H9 (cell line): ENCODE measurements at regions not wholly inside any gene's neighbourhood (a gene's known extent, or its start where the extent isn't known, plus 50 kb on each side); places are given as distances from the start of the nearest gene placed in this dataset.

ENCODE experiments used
- DNase-seq: peaks from one replicate; pipeline ENCODE4 v3.0.0-alpha.2; 2017
- H2AFZ ChIP-seq: one replicate; pipeline ENCODE4 v1.6.1; 2013; ENCODE audit warnings: mild to moderate bottlenecking, low read length, control low read depth, moderate library complexity
- H2AK5ac ChIP-seq: 2 replicates; pipeline ENCODE4 v1.6.1; 2013; ENCODE audit warnings: low read length, control low read depth, mixed read lengths; ENCODE audit not compliant: insufficient read length
- H2BK120ac ChIP-seq: one replicate; pipeline ENCODE4 v1.6.1; 2013; ENCODE audit warnings: low read depth, mild to moderate bottlenecking, low read length, control low read depth, inconsistent platforms; ENCODE audit not compliant: poor library complexity, severe bottlenecking
- H2BK12ac ChIP-seq: 2 replicates; pipeline ENCODE4 v1.6.1; 2013; ENCODE audit warnings: low read length, control low read depth, mixed read lengths, low read depth; ENCODE audit not compliant: insufficient read length
- H2BK15ac ChIP-seq: 2 replicates; pipeline ENCODE4 v1.6.1; 2013; ENCODE audit warnings: low read depth, low read length, control low read depth
- H2BK20ac ChIP-seq: one replicate; pipeline ENCODE4 v1.6.1; 2013; ENCODE audit warnings: low read depth, mild to moderate bottlenecking, low read length, control low read depth, inconsistent platforms; ENCODE audit not compliant: poor library complexity, severe bottlenecking
- H2BK5ac ChIP-seq: 2 replicates; pipeline ENCODE4 v1.6.1; 2013; ENCODE audit warnings: low read length, control low read depth, mixed read lengths; ENCODE audit not compliant: insufficient read length
- H3K14ac ChIP-seq: 2 replicates; pipeline ENCODE4 v1.6.1; 2013; ENCODE audit warnings: low read length, control low read depth; ENCODE audit not compliant: insufficient read depth
- H3K18ac ChIP-seq: 2 replicates; pipeline ENCODE4 v1.6.1; 2013; ENCODE audit warnings: low read depth, mild to moderate bottlenecking, mixed read lengths, low read length, control low read depth; ENCODE audit not compliant: insufficient read length
- H3K23ac ChIP-seq: 2 replicates; pipeline ENCODE4 v1.6.1; 2013; ENCODE audit warnings: low read length, control low read depth, mixed read lengths, low read depth; ENCODE audit not compliant: insufficient read length
- H3K23me2 ChIP-seq: 2 replicates; pipeline ENCODE4 v1.6.1; 2013; ENCODE audit warnings: low read depth, mild to moderate bottlenecking, mixed read lengths, low read length, control low read depth; ENCODE audit not compliant: insufficient read length, poor library complexity, severe bottlenecking
- H3K27ac ChIP-seq: 2 replicates; pipeline ENCODE4 v1.5.1; 2013; ENCODE audit warnings: low read length, control low read depth, mixed read lengths, low read depth; ENCODE audit not compliant: insufficient read length
- H3K27me3 ChIP-seq: 2 replicates; pipeline ENCODE4 v1.6.1; 2013; ENCODE audit warnings: low read length, control low read depth, inconsistent platforms; ENCODE audit not compliant: insufficient read depth
- H3K4ac ChIP-seq: 2 replicates; pipeline ENCODE4 v1.6.1; 2013; ENCODE audit warnings: low read depth, mild to moderate bottlenecking, control low read depth, inconsistent platforms, low read length, moderate library complexity
- H3K4me1 ChIP-seq: 2 replicates; pipeline ENCODE4 v1.6.1; 2013; ENCODE audit warnings: low read length, control low read depth, inconsistent platforms; ENCODE audit not compliant: insufficient read depth
- H3K4me2 ChIP-seq: 2 replicates; pipeline ENCODE4 v1.6.1; 2013; ENCODE audit warnings: low read length, control low read depth, mixed read lengths; ENCODE audit not compliant: insufficient read length, insufficient read depth
- H3K56ac ChIP-seq: 2 replicates; pipeline ENCODE4 v1.6.1; 2013; ENCODE audit warnings: low read depth, mild to moderate bottlenecking, mixed read lengths, low read length, control low read depth; ENCODE audit not compliant: insufficient read length
- H3K79me1 ChIP-seq: 2 replicates; pipeline ENCODE4 v1.6.1; 2013; ENCODE audit warnings: low read depth, mild to moderate bottlenecking, moderate library complexity, low read length, control low read depth, inconsistent platforms; ENCODE audit not compliant: insufficient read depth, poor library complexity, severe bottlenecking
- H3K79me2 ChIP-seq: 2 replicates; pipeline ENCODE4 v1.6.1; 2013; ENCODE audit warnings: low read length, control low read depth, inconsistent platforms; ENCODE audit not compliant: insufficient read depth
- H3K9ac ChIP-seq: 2 replicates; pipeline ENCODE4 v1.6.1; 2013; ENCODE audit warnings: low read length, control low read depth, mixed read lengths; ENCODE audit not compliant: insufficient read length; ENCODE audit errors: extremely low read depth
- H3K9me3 ChIP-seq: one replicate; pipeline ENCODE4 v1.6.1; 2013; ENCODE audit warnings: low read depth, low read length, inconsistent platforms; ENCODE audit not compliant: control insufficient read depth
- H3T11ph ChIP-seq: one replicate; pipeline ENCODE4 v1.6.1; 2013; ENCODE audit warnings: mild to moderate bottlenecking, low read length, control low read depth, inconsistent platforms
- H4K20me1 ChIP-seq: one replicate; pipeline ENCODE4 v1.6.1; 2013; ENCODE audit not compliant: control insufficient read depth, insufficient read length, insufficient read depth
- H4K5ac ChIP-seq: 2 replicates; pipeline ENCODE4 v1.6.1; 2013; ENCODE audit warnings: low read depth, mild to moderate bottlenecking, mixed read lengths, low read length, control low read depth; ENCODE audit not compliant: insufficient read length
- H4K8ac ChIP-seq: replicated peaks from 2 replicates; pipeline ENCODE4 v1.6.1; 2013; ENCODE audit warnings: low read length, control low read depth, mixed read lengths, low read depth; ENCODE audit not compliant: insufficient read length
- H4K91ac ChIP-seq: 2 replicates; pipeline ENCODE4 v1.6.1; 2013; ENCODE audit warnings: low read depth, mild to moderate bottlenecking, moderate library complexity, mixed read lengths, low read length, control low read depth; ENCODE audit not compliant: insufficient read length
- H3K27ac Mint-ChIP-seq, 3 experiments: 2 replicates in 2 of 3; 3 replicates in 1 of 3; pipeline ENCODE4 v1.8.0; 2020 to 2021; ENCODE audit warnings: mixed read lengths in 3 of 3, mild to moderate bottlenecking in 1 of 3, moderate library complexity in 1 of 3
- H3K27me3 Mint-ChIP-seq: 2 replicates; pipeline ENCODE4 v1.8.0; 2021; ENCODE audit warnings: low read depth, mild to moderate bottlenecking, moderate library complexity, mixed read lengths
- H3K36me3 Mint-ChIP-seq, 3 experiments: 2 replicates in 2 of 3; 3 replicates in 1 of 3; pipeline ENCODE4 v1.8.0; 2020 to 2021; ENCODE audit warnings: low read depth in 3 of 3, mixed read lengths in 3 of 3; ENCODE audit not compliant: insufficient read depth in 1 of 3
- H3K4me1 Mint-ChIP-seq, 2 experiments: 2 replicates each; pipeline ENCODE4 v1.8.0; 2020; ENCODE audit warnings: mixed read lengths in 2 of 2
- H3K4me3 Mint-ChIP-seq, 2 experiments: 2 replicates in 1 of 2; 3 replicates in 1 of 2; pipeline ENCODE4 v1.8.0; 2020 to 2021; ENCODE audit warnings: mild to moderate bottlenecking in 2 of 2, mixed read lengths in 2 of 2, moderate library complexity in 1 of 2
- H3K9me3 Mint-ChIP-seq, 2 experiments: 2 replicates in 1 of 2; 3 replicates in 1 of 2; pipeline ENCODE4 v1.8.0; 2020; ENCODE audit warnings: mild to moderate bottlenecking in 2 of 2, mixed read lengths in 2 of 2, moderate library complexity in 1 of 2
- WGBS: extraction: QIAGEN DNeasy Blood & Tissue Kit; methylation state at CpG from one replicate; pipeline ENCODE4 v1.1.7; 2013; ENCODE audit warnings: missing lambda C conversion rate, low lambda C conversion rate, mixed read lengths; ENCODE audit not compliant: insufficient read length; ENCODE audit errors: extremely low coverage; 5-methylcytosine and 5-hydroxymethylcytosine counted together
- TF ChIP-seq, protein P1 (sequence below): fragments of 200-600 bp; sonication (generic); conservative IDR thresholded peaks from 3 replicates; pipeline ENCODE4 v1.8.0; 2021; ENCODE audit warnings: antibody characterized with exemption, mild to moderate bottlenecking

DNA sequence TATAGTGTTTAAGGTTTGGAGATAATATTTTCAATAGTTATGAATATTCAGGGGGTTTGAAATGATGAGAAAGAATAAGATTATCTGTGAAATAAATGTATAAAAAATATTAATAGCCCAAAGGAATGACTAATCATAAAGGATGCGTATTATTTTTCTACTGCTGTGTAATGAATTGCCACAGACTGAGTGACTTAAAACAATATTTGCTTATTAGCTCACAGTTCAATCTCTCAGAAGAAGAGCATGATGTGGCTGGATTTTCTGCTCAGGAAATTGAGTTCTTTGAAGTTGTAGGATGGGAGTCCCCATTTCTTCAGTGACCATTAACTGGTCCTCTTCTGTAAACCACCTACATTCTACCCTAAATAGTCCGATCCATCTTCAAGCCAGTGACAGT lies 1680.8 kb upstream of the AGA start:
- Mint-ChIP-seq H3K36me3 (peaks cover 0 to 5% (median 0%) of the 10 kb centered on the region in 3 experiments; a peak in 1 of 7 replicates), H3K9me3 (no peaks in the 10 kb centered on the region), H3K27ac (no peak overlapping the region), H3K27me3 (no peaks in the 10 kb centered on the region), H3K4me1 (peaks cover 16 to 21% of the 10 kb centered on the region in 2 experiments), H3K4me3 (no peak overlapping the region)
- Histone ChIP-seq H3K4me1 (peaks cover 8% of the 10 kb centered on the region), H3K23ac (no peak overlapping the region), H3K23me2 (no peaks in the 10 kb centered on the region), H3K4me2 (no peak overlapping the region), H2BK5ac (no peak overlapping the region), H4K20me1 (no peaks in the 10 kb centered on the region), H2BK15ac (no peak overlapping the region), H2BK20ac (no peak overlapping the region), H3K9ac (no peak overlapping the region), H4K5ac (no peak overlapping the region), H2AFZ (no peak overlapping the region), H4K8ac (no peak overlapping the region), H2AK5ac (no peak overlapping the region), H3K27me3 (no peaks in the 10 kb centered on the region), H3K4ac (no peak overlapping the region), H3K56ac (no peak overlapping the region), H3K79me2 (no peaks in the 10 kb centered on the region), H2BK120ac (no peak overlapping the region), H3K79me1 (no peaks in the 10 kb centered on the region), H2BK12ac (no peak overlapping the region), H3K14ac (no peak overlapping the region), H3K27ac (no peak overlapping the region), H3T11ph (no peak overlapping the region), H4K91ac (no peak overlapping the region), H3K18ac (no peak overlapping the region), H3K9me3 (no peaks in the 10 kb centered on the region)
- TF ChIP-seq, protein P1, sequence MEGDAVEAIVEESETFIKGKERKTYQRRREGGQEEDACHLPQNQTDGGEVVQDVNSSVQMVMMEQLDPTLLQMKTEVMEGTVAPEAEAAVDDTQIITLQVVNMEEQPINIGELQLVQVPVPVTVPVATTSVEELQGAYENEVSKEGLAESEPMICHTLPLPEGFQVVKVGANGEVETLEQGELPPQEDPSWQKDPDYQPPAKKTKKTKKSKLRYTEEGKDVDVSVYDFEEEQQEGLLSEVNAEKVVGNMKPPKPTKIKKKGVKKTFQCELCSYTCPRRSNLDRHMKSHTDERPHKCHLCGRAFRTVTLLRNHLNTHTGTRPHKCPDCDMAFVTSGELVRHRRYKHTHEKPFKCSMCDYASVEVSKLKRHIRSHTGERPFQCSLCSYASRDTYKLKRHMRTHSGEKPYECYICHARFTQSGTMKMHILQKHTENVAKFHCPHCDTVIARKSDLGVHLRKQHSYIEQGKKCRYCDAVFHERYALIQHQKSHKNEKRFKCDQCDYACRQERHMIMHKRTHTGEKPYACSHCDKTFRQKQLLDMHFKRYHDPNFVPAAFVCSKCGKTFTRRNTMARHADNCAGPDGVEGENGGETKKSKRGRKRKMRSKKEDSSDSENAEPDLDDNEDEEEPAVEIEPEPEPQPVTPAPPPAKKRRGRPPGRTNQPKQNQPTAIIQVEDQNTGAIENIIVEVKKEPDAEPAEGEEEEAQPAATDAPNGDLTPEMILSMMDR, result no peak
- WGBS, result no CpG with 5 or more reads among the region's 2 CpGs
- no peak for DNase-seq
